SH-SY5Y (cell line): ENCODE measurements at regions not wholly inside any gene's neighbourhood (a gene's known extent, or its start where the extent isn't known, plus 50 kb on each side); places are given as distances from the start of the nearest gene placed in this dataset.

Source experiments
- GATA2 ChIP-seq: IDR thresholded peaks from 2 replicates; pipeline ENCODE4 v1.6.1; 2011; ENCODE audit warnings: mild to moderate bottlenecking, low read depth, low read length
- GATA3 ChIP-seq: IDR thresholded peaks from 2 replicates; pipeline ENCODE4 v1.6.1; 2011; ENCODE audit warnings: low read depth, mild to moderate bottlenecking, low read length, moderate library complexity

- no peak for TF ChIP-seq GATA2
- no peak for TF ChIP-seq GATA3
Observed at GRCh38 chr2:172342078-172342477, 85.3 kb upstream of the ITGA6 start.
